Neuronal stem cell (in vitro differentiated cells): ENCODE measurements at regions not wholly inside any gene's neighbourhood (a gene's known extent, or its start where the extent isn't known, plus 50 kb on each side); places are given as distances from the start of the nearest gene placed in this dataset.

Source experiments
- DNase-seq: peaks from one replicate; pipeline ENCODE4 v3.0.0-alpha.2; 2013; ENCODE audit warnings: low spot score
- H2AFZ ChIP-seq: one replicate; pipeline ENCODE4 v1.6.1; 2013; ENCODE audit warnings: mild to moderate bottlenecking, low read length, inconsistent platforms
- H2AK5ac ChIP-seq: 2 replicates; pipeline ENCODE4 v1.6.1; 2013; ENCODE audit warnings: low read depth, mild to moderate bottlenecking, inconsistent platforms, low read length, moderate library complexity, mixed read lengths
- H2BK120ac ChIP-seq: 2 replicates; pipeline ENCODE4 v1.6.1; 2013; ENCODE audit warnings: low read depth, mild to moderate bottlenecking, inconsistent platforms, low read length, moderate library complexity, mixed read lengths
- H2BK12ac ChIP-seq: one replicate; pipeline ENCODE4 v1.6.1; 2013; ENCODE audit warnings: low read length, inconsistent platforms
- H2BK15ac ChIP-seq: 2 replicates; pipeline ENCODE4 v1.6.1; 2013; ENCODE audit warnings: mild to moderate bottlenecking, low read length, inconsistent platforms, mixed read lengths
- H2BK5ac ChIP-seq: one replicate; pipeline ENCODE4 v1.6.1; 2013; ENCODE audit warnings: inconsistent platforms, mild to moderate bottlenecking, low read length, moderate library complexity
- H3K14ac ChIP-seq: one replicate; pipeline ENCODE4 v1.6.1; 2013; ENCODE audit warnings: low read length, inconsistent platforms
- H3K18ac ChIP-seq: 2 replicates; pipeline ENCODE4 v1.6.1; 2013; ENCODE audit warnings: low read length, inconsistent platforms
- H3K23ac ChIP-seq: 2 replicates; pipeline ENCODE4 v1.6.1; 2013; ENCODE audit warnings: low read depth, mild to moderate bottlenecking, mixed read lengths, low read length, inconsistent platforms; ENCODE audit not compliant: poor library complexity
- H3K27ac ChIP-seq: replicated peaks from 3 replicates; pipeline ENCODE4 v1.5.1; 2013; ENCODE audit warnings: low read length, inconsistent platforms
- H3K27me3 ChIP-seq, 3 experiments: 2 replicates each; pipeline ENCODE4 v1.6.1; 2013; ENCODE audit warnings: low read length in 3 of 3, mild to moderate bottlenecking in 2 of 3, inconsistent platforms in 1 of 3, low read depth in 1 of 3, mixed read lengths in 1 of 3, moderate library complexity in 1 of 3; ENCODE audit not compliant: control insufficient read depth in 3 of 3, insufficient read depth in 3 of 3
- H3K36me3 ChIP-seq, 2 donors: replicated peaks in 1 of 2; 2 replicates each; pipeline ENCODE4 v1.6.1; 2013; ENCODE audit warnings: low read length in 2 of 2; ENCODE audit not compliant: control insufficient read depth in 2 of 2, insufficient read depth in 2 of 2
- H3K4ac ChIP-seq: 2 replicates; pipeline ENCODE4 v1.6.1; 2013; ENCODE audit warnings: inconsistent platforms, mild to moderate bottlenecking, low read length, moderate library complexity
- H3K4me1 ChIP-seq, 2 donors: 1 replicate in 1 of 2; 2 replicates in 1 of 2; pipeline ENCODE4 v1.6.1; 2013; ENCODE audit warnings: low read length in 2 of 2, low read depth in 1 of 2; ENCODE audit not compliant: control insufficient read depth in 2 of 2, insufficient read depth in 1 of 2
- H3K4me2 ChIP-seq: one replicate; pipeline ENCODE4 v1.6.1; 2013; ENCODE audit warnings: mild to moderate bottlenecking, low read length, inconsistent platforms; ENCODE audit not compliant: insufficient read depth, poor library complexity, severe bottlenecking
- H3K4me3 ChIP-seq, 2 donors: 2 replicates each; pipeline ENCODE4 v1.5.1; 2013; ENCODE audit warnings: low read length in 2 of 2, mild to moderate bottlenecking in 2 of 2, inconsistent platforms in 1 of 2, moderate library complexity in 1 of 2
- H3K79me1 ChIP-seq: one replicate; pipeline ENCODE4 v1.6.1; 2013; ENCODE audit warnings: low read depth, mild to moderate bottlenecking, inconsistent platforms, low read length, moderate library complexity
- H3K9ac ChIP-seq: one replicate; pipeline ENCODE4 v1.6.1; 2013; ENCODE audit warnings: mild to moderate bottlenecking, low read depth, low read length, inconsistent platforms; ENCODE audit not compliant: poor library complexity
- H3K9me3 ChIP-seq, 2 donors: replicated peaks in 1 of 2; 2 replicates each; pipeline versions ENCODE3 to v1.6.1; 2013; ENCODE audit warnings: low read length in 2 of 2, mild to moderate bottlenecking in 2 of 2, inconsistent platforms in 1 of 2, low read depth in 1 of 2, mixed read lengths in 1 of 2, moderate library complexity in 1 of 2; ENCODE audit not compliant: control insufficient read depth in 2 of 2, insufficient read depth in 1 of 2
- H4K8ac ChIP-seq: one replicate; pipeline ENCODE4 v1.6.1; 2013; ENCODE audit warnings: low read depth, mild to moderate bottlenecking, inconsistent platforms, low read length, moderate library complexity
- H4K91ac ChIP-seq: one replicate; pipeline ENCODE4 v1.6.1; 2013; ENCODE audit warnings: low read length, low read depth, mild to moderate bottlenecking, inconsistent platforms; ENCODE audit not compliant: poor library complexity
- WGBS, 2 donors: extraction: QIAGEN DNeasy Blood & Tissue Kit; methylation state at CpG; one replicate each; pipeline ENCODE4 v1.1.7; 2013; ENCODE audit warnings: missing lambda C conversion rate in 2 of 2, mixed read lengths in 1 of 2; ENCODE audit not compliant: insufficient read length in 2 of 2, insufficient replicate concordance in 1 of 2; ENCODE audit errors: extremely low coverage in 2 of 2; 5-methylcytosine and 5-hydroxymethylcytosine counted together

GRCh38 chr7:41811941-41812340 lies 109.1 kb upstream of the INHBA start:
- Histone ChIP-seq H3K27ac (no peak overlapping the region), H2BK5ac (no peak overlapping the region), H3K18ac (no peak overlapping the region), H3K79me1 (no peaks in the 10 kb centered on the region), H3K9me3 (no peaks in the 10 kb centered on the region), H2AFZ (no peak overlapping the region), H2BK120ac (no peak overlapping the region), H3K4me1 (peaks cover 4% of the 10 kb centered on the region in 2 donors), H3K4ac (no peak overlapping the region), H3K14ac (no peak overlapping the region), H3K36me3 (no peaks in the 10 kb centered on the region), H4K91ac (no peak overlapping the region), H2BK12ac (no peak overlapping the region), H3K27me3 (no peaks in the 10 kb centered on the region), H3K4me2 (no peak overlapping the region), H2AK5ac (no peak overlapping the region), H3K9ac (no peak overlapping the region), H3K4me3 (no peak overlapping the region), H2BK15ac (no peak overlapping the region), H4K8ac (no peak overlapping the region), H3K23ac (no peak overlapping the region)
- DNase-seq = no peak

- Histone ChIP-seq H2BK120ac (no peak overlapping the region), H3K9me3 (no peaks in the 10 kb centered on the region), H4K8ac (no peak overlapping the region), H3K14ac (no peak overlapping the region), H3K4me3 (no peak overlapping the region), H4K91ac (no peak overlapping the region), H3K36me3 (no peaks in the 10 kb centered on the region), H3K9ac (no peak overlapping the region), H3K4me1 (peaks cover 3 to 4% of the 10 kb centered on the region in 2 donors), H3K23ac (no peak overlapping the region), H3K27ac (no peak overlapping the region), H2AK5ac (no peak overlapping the region), H3K27me3 (no peaks in the 10 kb centered on the region), H3K79me1 (no peaks in the 10 kb centered on the region), H2BK5ac (no peak overlapping the region), H2AFZ (no peak overlapping the region), H3K4me2 (no peak overlapping the region), H3K18ac (no peak overlapping the region), H2BK12ac (no peak overlapping the region), H2BK15ac (no peak overlapping the region), H3K4ac (no peak overlapping the region)
- DNase-seq = no peak
- WGBS, 2 donors = no CpG with 5 or more reads among the region's 13 CpGs
Measured at GRCh38 chr7:41809940-41810576, 107.2 kb upstream of the INHBA start.

GRCh38 chr7:41809529-41809939 lies 106.6 kb upstream of the INHBA start:
- Histone ChIP-seq H2AK5ac (no peak overlapping the region), H3K4me1 (peaks cover 3 to 4% of the 10 kb centered on the region in 2 donors), H2AFZ (no peak overlapping the region), H3K4me2 (no peak overlapping the region), H4K91ac (no peak overlapping the region), H3K27me3 (no peaks in the 10 kb centered on the region), H3K4me3 (no peak overlapping the region), H3K23ac (no peak overlapping the region), H2BK12ac (no peak overlapping the region), H3K4ac (no peak overlapping the region), H2BK15ac (no peak overlapping the region), H2BK120ac (no peak overlapping the region), H3K9ac (no peak overlapping the region), H3K9me3 (no peaks in the 10 kb centered on the region), H2BK5ac (no peak overlapping the region), H3K18ac (no peak overlapping the region), H3K14ac (no peak overlapping the region), H3K27ac (no peak overlapping the region), H4K8ac (no peak overlapping the region), H3K36me3 (no peaks in the 10 kb centered on the region), H3K79me1 (no peaks in the 10 kb centered on the region)
- DNase-seq = no peak
- WGBS, 2 donors = no CpG with 5 or more reads among the region's 1 CpG

GRCh38 chr7:41809116-41809515 lies 106.2 kb upstream of the INHBA start:
- Histone ChIP-seq H3K27me3 (no peaks in the 10 kb centered on the region), H2BK5ac (no peak overlapping the region), H3K23ac (no peak overlapping the region), H3K9me3 (no peaks in the 10 kb centered on the region), H3K4me1 (peaks cover 3 to 4% of the 10 kb centered on the region in 2 donors), H3K4me3 (no peak overlapping the region), H2BK120ac (no peak overlapping the region), H2BK15ac (no peak overlapping the region), H3K4me2 (no peak overlapping the region), H3K18ac (no peak overlapping the region), H3K4ac (no peak overlapping the region), H2BK12ac (no peak overlapping the region), H3K79me1 (no peaks in the 10 kb centered on the region), H2AK5ac (no peak overlapping the region), H3K36me3 (no peaks in the 10 kb centered on the region), H3K9ac (no peak overlapping the region), H2AFZ (no peak overlapping the region), H3K27ac (no peak overlapping the region), H4K8ac (no peak overlapping the region), H3K14ac (no peak overlapping the region), H4K91ac (no peak overlapping the region)
- no CpG with 5 or more reads among the region's 2 CpGs for WGBS, 2 donors
- no peak for DNase-seq
